Stimulated activated CD8-positive, alpha-beta memory T cell treated with anti-CD3 and anti-CD28 coated beads, Interleukin-7, amount 100 ng/mL, for 1 hour (primary cell): ENCODE measurements at regions not wholly inside any gene's neighbourhood (a gene's known extent, or its start where the extent isn't known, plus 50 kb on each side); places are given as distances from the start of the nearest gene placed in this dataset.

Source experiments
- DNase-seq, 2 donors: peaks; one replicate each; pipeline ENCODE4 v3.0.0-alpha.2; 2020; ENCODE audit warnings: low read depth in 2 of 2

DNA sequence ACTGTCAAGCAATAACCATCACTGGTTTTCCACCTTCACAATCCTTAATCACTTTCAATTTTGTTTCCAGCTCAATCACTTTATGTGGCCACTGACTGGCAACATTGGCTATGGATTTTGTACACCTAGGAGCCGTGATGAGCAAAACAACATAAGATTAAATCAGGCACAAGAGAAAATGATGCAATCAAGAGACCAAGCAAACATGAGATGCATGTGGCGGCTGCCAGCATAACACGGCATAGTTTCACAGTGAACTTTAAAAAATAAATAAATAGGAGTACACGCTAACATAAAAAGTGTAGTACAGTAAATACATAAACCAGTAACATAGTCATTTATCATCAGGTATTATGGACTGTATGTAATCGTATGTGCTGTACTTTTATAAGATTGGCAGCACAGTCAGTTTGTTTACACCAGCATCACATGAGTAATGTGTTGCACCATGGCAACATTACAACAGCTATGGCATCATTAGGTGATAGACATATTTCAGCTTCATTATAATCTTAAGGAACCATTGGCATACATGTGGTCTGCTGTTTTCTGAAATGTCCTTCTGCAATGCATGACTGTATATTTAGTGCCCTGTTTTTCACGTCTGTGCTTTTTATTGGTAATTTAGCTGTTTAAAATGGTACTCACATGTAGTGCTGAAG is 83.3 kb upstream of the PRDM11 start:
- DNase-seq, result no peak

DNA sequence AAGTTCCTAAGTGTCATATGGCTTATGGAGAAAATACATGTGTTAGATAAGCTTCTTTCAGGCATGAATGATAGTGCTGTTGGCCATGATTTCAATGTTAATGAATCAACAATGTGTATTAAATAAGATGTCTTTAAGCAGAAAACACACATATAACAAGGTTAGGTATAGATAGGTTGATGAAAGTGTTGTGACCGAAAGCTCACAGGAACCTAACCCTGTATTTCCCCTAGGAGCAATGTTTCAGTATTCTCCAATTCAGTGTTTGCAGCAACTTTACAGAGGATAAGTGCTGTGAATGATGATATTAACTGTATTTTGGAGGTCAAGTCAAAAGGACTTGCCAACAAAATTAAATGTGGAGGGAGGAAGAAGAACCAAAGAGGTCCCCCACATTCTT is 82.8 kb upstream of the PRDM11 start:
- DNase-seq, result no peak

DNA sequence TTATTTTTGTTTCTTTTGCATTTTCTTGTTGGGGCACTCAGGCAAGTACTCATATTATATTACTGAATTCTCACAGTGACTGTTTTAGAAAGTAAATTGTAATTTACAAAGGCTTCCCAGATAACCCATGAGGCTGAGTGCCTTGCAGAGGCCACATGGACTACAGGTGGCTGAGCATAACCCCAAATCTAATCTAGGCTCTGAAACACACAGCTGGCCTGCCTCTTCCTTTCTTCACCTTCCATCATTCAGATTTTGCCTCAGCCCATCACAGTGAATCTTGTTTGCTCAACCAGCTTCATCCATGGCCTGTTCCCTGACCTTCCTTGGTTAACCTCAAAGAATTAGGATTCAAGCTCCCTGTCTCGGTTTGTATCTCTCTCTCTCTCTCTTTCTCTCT is 78.5 kb upstream of the PRDM11 start:
- DNase-seq, result no peak

DNA sequence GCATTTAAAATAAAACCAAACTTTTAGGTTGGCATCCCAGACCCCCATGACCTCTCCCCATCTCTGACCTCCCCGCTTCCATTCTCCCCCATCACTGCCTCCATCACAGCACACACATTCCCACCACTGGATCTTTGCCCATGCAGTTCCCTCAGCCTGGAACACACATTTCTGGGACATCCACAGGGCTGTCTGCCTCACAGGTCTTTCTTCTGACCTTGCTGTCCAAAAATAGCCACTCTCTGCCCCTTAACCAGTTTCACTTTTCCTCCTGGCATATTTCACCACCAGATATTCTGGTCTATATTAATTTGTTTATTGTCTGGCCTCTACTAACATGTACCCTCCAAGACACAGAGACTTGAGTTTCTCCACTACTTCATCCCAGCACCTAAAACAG is 75.2 kb upstream of the PRDM11 start:
- no peak for DNase-seq

DNA sequence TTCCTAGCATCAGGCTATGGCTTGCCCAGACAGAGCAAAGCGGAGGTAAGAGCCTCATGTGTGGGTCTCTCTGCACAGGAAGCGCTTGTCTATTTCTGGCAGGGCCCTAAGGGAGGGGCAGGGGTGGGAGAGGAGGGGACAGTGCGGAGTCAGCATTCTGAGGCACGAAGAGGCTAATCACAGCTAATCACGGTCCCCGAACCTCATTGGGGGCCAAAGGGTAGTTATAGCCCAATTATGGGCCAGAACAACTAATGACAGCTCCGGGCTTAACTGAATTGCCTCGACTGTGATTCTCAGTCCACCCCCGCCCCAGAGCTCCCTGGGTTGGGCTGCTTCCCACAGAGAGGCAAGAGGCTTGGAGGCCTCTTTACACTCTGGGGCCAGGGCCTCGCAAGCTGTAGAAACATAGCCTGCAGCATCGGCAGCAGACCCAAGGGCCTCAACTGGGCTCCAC is 72.7 kb upstream of the PRDM11 start:
- no peak for DNase-seq

DNA sequence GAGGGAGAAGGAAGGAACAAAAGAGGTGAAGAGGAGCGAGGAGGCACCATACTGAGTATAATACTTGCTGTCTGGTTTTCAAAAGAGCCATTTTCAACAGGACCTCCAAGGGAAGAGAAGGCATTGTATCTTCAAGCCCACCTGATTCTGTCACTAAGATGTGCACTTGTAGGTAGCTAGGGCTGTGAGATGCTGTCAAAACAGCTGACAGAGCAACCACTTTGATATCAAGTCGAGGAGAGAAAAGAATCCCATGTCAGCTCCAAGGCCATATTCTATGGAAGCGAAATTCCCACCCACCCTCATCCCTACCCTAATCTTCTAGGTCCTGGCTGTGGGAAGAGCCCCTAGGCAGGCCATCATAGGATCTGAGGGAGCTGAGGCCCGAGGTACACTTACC is 70.9 kb upstream of the PRDM11 start:
- no peak for DNase-seq

DNA sequence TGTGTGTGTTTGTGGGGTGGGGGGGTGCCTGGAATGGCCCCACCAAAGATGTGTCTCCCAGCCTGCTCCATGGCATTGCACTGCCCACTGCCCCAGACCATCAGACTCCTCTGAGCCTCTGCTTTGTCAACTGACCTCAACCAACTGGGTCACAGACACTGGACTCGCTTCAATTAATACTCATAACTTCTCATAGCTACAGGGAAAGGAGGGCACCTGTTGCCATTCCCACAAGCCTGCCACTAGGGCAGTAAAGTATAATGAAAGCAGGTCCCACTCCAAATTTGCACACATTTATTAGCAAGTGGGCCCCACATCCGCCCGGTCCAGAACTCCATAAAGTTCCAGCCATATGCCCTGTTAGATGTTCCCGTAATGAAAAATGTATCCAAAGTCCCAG is 70.5 kb upstream of the PRDM11 start:
- DNase-seq, result no peak

DNA sequence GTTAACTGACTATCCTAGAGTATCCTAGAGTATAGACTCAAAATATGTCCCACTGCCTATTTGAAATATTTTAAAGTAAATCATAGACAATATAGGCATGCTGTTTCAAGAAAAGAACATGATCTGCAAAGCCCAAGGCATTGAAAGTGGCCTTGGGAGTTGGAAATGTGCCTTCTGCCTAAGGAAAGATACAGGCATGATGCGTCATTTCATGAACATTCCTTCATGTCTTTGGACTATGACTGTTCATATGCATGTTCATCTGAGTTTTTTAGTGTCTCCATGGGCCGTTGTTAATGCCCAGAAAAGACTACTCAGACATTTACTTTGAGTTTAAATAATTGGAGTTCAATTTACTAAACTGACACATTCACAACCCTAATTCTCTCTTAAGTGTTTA is 69.7 kb upstream of the PRDM11 start:
- DNase-seq, result no peak

DNA sequence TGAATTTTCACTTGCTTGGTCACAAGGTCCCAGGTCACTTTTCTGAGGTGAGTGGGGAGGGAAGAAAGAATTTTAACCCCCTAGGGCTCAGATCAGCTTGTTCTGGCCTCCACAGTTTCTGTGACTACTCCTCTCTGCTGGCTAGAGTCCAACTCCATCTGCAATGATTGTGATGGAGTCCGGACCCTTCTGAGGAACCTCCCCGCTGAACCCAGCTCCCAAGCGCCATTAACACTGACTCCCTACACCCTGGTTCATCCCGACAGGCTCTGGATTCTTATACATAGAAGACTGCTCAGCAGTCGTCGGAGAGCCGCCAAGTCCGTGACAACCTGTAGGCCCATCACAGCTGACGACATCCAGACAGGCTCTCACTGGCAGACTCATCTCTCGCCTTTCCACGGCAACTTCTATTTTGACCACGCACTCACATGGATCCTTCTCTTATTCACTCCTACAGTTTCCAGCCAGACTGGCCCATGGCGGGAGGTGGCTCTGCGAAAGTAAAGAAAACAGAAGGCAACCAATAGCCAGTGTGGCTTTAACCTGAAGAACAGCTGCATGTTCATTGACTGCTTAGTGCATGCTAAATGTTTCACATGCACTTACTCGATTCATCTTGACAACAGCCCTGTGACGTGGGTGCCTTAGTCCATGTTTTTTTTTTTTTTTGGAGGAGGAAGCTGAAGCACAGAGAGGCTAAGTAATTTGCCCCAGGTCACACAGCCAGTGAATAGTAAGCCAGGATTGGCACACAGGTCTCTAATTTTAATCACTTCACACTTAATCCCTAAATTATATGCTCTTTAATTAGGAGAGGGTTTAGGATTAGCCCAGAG is 68.0 kb upstream of the PRDM11 start:
- DNase-seq, result no peak

DNA sequence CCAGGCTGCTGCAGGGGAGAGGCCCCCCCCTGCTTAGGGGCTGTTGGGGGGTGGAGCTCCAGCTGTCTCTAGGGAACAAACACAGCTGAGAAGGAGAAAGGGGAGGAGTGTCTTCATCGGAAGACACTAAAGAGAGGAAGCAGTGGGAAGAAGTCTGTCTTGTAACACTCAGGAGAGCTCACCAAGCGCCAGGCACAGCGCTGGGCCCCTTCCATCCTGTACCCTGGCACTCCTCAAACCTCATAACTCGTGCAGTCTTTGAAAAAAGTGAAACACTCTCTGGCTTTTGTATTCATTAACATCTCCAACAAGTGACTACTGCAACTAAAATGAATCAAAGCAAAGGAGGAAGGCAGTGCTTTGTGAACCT is 67.4 kb upstream of the PRDM11 start:
- DNase-seq, result no peak

DNA sequence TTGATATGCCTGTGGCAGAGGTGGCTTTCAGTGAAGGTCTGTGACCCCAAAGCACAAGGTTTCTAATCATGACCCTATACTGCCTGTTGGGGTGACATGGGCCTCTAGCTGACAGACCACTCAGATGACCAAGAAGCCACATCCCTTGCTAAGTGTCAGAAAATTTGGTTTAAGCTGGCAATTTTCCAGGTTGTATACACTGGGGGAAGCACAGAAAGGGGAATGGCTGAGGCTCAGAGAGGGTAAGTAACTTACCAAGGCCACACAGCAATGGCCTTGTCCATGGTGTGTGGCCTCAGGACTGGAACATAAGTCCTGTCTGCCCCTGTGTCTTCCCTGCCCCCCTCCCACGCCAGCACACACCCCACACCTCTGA is 66.9 kb upstream of the PRDM11 start:
- DNase-seq, result no peak

DNA sequence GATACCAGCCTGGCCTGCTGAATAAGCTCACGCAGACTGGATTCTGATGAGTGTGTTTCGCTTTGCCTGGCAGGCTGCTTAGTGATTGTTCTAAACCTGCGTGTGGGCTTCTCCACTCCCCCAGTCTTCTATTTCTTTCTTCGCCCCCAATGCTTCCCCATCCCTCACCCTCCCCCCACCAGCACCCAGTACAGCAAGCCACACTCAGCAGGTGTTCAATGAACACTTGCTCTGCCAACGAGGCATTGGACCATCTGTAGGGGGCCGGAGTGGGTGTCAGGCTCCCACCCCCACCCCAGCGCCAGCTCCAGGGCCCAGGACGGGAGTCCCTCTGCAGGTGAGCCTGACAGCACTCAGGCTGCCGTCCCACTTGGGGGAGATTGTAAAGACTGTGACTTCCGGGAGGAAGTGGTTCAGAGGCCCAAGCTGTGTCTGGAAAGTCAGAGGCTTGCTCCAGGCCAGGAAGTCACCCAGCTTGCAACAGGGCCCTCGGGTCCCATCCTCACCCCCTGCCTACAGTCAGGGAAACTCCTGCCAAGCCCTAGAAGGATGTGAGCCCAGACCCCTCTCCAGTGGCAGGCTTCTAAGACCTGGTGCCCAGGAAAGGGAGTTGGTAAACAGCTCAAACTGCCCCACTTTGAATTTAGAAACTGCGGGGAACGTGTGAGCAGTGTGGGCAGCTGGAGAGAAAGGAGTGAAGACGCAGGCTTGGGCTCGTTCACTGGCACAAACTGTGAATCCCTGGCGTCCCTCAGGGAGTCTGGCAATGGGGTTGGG is 66.3 kb upstream of the PRDM11 start:
- DNase-seq, result no peak

DNA sequence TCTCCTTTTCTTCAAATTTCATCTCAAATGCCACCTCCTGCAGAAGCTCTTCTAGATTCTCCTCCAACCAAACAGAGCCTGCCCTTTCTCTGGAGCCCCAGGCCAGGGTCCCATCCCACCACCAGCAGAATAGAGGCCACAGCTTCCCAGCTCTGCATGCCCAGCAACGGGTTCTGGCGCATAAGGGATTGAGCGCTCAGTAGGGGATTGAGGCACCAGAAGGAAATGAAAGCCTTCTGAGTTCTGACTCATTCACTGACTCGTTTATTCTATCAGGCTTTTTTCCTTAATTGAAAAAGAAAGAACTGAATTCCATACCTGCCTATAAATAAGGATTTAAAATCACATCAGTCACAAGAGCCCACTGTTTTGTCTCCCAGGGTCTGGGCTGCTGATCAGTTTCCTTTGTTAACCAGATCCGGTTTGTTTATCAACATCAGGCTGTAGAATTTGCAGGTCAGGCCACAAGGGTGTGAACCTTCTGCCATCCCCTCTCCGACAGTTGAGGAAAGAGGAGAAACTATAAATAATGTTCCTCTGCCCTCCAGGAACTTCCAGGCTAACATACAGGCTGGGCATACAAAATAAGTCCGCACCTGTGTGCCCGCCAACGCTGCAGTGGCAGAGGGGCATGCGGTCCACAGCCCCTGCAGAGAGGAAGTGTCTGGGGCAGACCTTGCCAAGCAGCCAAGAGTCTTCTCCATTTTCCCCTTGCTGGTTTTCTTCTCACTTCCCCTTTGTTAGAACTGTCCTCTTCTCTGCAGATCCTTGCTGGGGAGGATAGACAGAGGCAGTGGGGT is 63.5 kb upstream of the PRDM11 start:
- no peak for DNase-seq

DNA sequence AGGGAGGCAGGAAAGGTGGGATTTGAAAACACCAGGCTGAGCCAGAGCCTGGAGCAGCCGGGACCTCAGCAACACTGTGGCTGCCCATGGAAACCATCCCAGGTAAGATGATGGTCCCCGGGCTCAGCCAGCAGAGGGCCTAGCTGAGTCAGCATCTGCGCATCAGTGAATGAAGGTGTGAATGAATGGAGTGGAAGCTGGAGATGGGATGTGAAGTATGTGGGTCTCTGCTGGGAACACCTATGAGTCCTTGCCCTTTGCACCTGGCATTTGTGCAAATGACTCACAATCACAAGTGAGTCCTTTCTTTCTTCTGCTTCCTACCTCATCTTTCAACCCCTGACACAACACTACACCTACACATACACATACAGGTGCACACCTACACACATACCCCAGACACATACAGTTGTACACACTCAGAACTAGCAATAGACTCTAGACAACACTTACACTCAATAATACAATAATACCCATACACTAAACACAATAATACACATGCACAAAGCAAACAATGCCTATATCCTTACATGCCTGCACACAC is 62.8 kb upstream of the PRDM11 start:
- DNase-seq, result no peak

DNA sequence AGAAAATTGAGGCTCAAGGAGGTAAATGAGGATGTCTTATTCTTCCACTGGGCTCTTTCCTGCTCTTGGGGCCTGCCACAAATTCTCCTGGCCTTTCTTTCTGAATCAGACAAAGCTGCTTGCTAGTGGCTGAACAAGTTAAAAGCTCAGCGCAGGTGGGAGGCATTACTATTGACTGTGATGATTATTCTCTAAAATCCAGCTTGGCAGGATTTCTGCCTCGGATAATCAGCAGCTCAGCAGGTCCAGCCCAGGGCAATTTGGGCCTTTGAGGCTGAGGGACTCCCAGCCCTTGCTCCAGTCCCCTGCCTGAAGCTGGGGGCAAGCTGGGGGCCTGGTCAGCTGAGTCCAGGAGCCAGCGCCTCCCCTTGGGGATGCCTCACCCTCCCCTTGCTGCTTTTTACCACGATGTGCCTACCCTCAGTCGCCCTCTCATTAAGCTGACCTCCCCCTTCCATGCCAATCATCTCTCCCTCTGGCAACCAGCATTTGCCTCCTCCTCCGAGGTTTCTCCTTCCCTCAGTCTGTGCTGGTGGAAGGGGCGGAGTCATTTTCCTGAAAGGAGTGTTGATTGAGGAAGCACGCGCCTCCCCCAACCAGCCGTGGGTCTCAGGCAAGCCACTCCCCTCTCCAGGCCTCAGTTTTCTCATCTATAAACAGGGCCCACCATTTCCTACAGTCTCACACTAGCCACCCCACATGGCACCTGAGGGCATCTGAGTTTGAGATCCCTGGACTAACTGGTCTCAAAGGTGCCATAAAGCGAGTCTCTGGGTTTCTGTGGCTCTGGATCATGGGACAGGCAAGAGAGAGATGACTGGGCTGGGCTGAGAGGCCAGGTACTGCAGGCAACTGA is 60.6 kb upstream of the PRDM11 start:
- no peak for DNase-seq

DNA sequence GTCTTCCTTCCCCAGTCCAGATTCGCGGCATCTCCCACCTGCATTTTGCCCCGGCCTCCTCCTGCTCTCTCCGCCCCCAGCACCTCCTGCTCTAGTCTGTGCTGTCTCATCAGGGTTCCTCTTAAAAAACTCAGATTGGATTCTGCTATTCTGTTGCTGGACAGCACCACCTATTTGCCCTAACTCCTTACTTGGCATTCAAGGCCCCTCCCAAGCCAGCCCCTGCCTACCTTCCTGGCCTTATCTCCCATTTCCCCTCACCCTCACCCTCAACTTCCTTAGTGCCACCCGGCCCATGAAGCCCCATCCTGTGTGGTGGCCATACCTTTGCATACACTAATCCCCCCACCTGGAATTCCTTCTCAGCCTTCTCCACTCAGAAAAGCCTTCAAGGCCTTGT is 59.9 kb upstream of the PRDM11 start:
- DNase-seq, result no peak

DNA sequence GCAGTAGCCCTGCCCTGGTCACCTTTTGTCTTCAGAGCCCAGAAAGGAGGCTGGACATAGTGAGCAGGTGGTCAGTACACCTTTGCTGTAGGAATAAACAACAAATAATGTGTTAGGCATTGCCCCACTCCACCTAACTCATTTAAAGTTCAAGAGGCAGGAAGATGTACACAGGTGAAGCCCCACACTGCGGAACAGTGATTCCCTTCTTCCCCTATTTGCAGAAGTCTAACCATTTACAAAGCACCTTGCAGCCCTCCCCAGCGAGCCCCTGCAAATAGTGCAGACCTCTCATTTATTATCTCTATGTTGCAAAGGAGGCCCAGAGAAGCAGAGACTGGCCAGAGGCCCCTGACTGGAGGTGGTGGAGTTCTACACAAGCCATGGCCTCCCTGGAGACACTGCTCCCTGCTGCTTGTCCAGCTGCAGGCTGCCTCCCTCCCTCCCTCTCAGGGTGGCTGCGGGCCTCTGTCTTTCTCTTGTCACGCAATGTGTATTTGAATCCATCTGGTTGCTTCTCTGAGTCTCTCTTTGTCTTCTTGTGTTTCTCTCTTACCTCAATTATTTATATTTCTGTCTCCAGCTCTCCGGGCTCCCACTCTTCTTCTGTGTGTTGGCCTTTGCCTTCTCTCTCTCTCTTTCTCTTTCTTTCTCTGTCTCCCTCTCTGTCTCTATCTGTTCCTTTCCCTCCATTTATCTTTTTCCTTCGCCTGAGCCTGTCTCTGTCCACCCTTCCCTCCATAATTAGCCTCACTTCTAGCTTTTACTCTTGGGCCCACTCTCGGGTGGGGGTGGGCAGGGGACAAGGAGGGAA is 59.1 kb upstream of the PRDM11 start:
- DNase-seq, result no peak

DNA sequence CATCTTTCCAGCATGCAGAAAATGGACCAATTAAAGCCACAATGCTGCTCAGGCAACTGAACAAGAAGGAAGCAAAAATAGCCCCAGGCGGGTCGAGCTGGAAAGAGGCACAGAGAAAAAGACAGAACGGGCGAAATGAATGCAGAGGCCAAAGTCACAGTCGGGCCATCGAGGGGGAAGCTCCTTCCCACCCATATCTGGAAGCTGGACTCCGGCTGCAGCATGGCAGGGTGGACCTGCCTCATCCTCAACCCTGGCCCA is 58.6 kb upstream of the PRDM11 start:
- DNase-seq, result no peak

DNA sequence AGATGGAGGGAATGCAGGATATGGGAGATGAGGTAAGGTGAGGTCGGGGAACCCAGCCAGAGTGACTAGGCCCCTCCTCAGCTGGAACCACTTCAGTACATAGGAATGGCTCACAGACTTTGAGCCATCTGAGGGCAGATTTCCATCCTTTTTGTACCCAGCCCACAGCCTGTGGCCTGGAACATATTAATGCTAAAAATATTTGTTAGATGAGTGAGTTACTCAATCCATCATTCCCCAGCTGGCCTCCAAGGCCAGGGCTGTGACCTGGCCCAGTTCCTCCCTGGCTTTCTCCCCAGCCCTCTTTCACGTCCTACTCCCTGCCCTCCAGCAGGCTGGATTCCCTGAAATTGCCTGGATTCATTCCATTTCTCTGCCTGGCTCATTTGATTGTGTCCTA is 57.2 kb upstream of the PRDM11 start:
- DNase-seq, result no peak
